OCI-LY3 (cell line): ENCODE measurements at regions not wholly inside any gene's neighbourhood (a gene's known extent, or its start where the extent isn't known, plus 50 kb on each side); places are given as distances from the start of the nearest gene placed in this dataset.

Source experiments
- H2AFZ ChIP-seq: fragments of 200-600, 300-600 bp; shearing (Covaris generic); 2 replicates; pipeline ENCODE4 v1.6.0; 2014; ENCODE audit warnings: antibody characterized with exemption, low read depth, low read length
- H3K27ac ChIP-seq: fragments of 200-600, 300-600 bp; sonication (generic); 2 replicates; pipeline ENCODE4 v1.5.1; 2014; ENCODE audit warnings: mild to moderate bottlenecking, low read length, moderate library complexity, mixed read lengths
- H3K27me3 ChIP-seq: fragments of 200-600, 300-600 bp; sonication (generic); 2 replicates; pipeline ENCODE4 v1.6.1; 2014; ENCODE audit warnings: low read depth, low read length, mixed read lengths
- H3K36me3 ChIP-seq: fragments of 200-600, 300-600 bp; sonication (generic); replicated peaks from 2 replicates; pipeline ENCODE3; 2014; ENCODE audit warnings: low read depth, low read length, mixed read lengths
- H3K4me1 ChIP-seq: fragments of 300-600, 200-600 bp; sonication (generic); 2 replicates; pipeline ENCODE4 v1.6.1; 2014; ENCODE audit warnings: low read length, mixed read lengths
- H3K4me2 ChIP-seq: fragments of 200-600, 300-600 bp; sonication (generic); 2 replicates; pipeline ENCODE4 v1.6.1; 2014; ENCODE audit warnings: low read length, mixed read lengths
- H3K4me3 ChIP-seq: fragments of 300-600, 200-600 bp; sonication (generic); 2 replicates; pipeline ENCODE4 v1.5.1; 2014; ENCODE audit warnings: antibody characterized with exemption, mild to moderate bottlenecking, low read length, moderate library complexity
- H3K79me2 ChIP-seq: fragments of 300-600, 200-600 bp; shearing (Covaris generic); 2 replicates; pipeline ENCODE4 v1.6.1; 2014; ENCODE audit warnings: mild to moderate bottlenecking, low read length, mixed read lengths
- H3K9ac ChIP-seq: fragments of 300-600, 200-600 bp; shearing (Covaris generic); 2 replicates; pipeline ENCODE4 v1.6.0; 2014; ENCODE audit warnings: mild to moderate bottlenecking, low read length, moderate library complexity
- H3K9me3 ChIP-seq: fragments of 200-600, 300-600 bp; shearing (Covaris generic); 2 replicates; pipeline ENCODE4 v1.6.1; 2014; ENCODE audit warnings: low read length, mixed read lengths; ENCODE audit not compliant: insufficient read depth
- H4K20me1 ChIP-seq: fragments of 200-600, 300-600 bp; sonication (generic); 2 replicates; pipeline ENCODE4 v1.6.1; 2016; ENCODE audit warnings: low read length, mixed read lengths; ENCODE audit not compliant: insufficient read depth
- EZH2phosphoT487 ChIP-seq: fragments of 200-600 bp; shearing (Covaris generic); IDR thresholded peaks from 2 replicates; pipeline ENCODE4 v1.6.1; 2018; ENCODE audit warnings: antibody characterized with exemption, mixed run types, low read depth
- TF ChIP-seq, protein P1 (sequence below): fragments of 200-600, 300-600 bp; sonication (generic); IDR thresholded peaks from 2 replicates; pipeline ENCODE4 v1.5.1; 2014; ENCODE audit warnings: antibody characterized with exemption, low read length, low read depth

- Histone ChIP-seq H4K20me1 (no peaks in the 10 kb centered on the region; the same call in 1 of the 2 replicates), H3K9ac (no peak overlapping the region), H3K36me3 (no peaks in the 10 kb centered on the region), H3K79me2 (no peaks in the 10 kb centered on the region), H2AFZ (no peak overlapping the region), H3K27me3 (0 out of 2 replicates have a peak, but pooled peaks cover 3% of the 10 kb centered on the region), H3K9me3 (no peaks in the 10 kb centered on the region), H3K27ac (no peak overlapping the region), H3K4me2 (no peak overlapping the region), H3K4me1 (no peaks in the 10 kb centered on the region), H3K4me3 (no peak overlapping the region)
- TF ChIP-seq, protein P1, sequence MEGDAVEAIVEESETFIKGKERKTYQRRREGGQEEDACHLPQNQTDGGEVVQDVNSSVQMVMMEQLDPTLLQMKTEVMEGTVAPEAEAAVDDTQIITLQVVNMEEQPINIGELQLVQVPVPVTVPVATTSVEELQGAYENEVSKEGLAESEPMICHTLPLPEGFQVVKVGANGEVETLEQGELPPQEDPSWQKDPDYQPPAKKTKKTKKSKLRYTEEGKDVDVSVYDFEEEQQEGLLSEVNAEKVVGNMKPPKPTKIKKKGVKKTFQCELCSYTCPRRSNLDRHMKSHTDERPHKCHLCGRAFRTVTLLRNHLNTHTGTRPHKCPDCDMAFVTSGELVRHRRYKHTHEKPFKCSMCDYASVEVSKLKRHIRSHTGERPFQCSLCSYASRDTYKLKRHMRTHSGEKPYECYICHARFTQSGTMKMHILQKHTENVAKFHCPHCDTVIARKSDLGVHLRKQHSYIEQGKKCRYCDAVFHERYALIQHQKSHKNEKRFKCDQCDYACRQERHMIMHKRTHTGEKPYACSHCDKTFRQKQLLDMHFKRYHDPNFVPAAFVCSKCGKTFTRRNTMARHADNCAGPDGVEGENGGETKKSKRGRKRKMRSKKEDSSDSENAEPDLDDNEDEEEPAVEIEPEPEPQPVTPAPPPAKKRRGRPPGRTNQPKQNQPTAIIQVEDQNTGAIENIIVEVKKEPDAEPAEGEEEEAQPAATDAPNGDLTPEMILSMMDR: no peak
- TF ChIP-seq EZH2phosphoT487: no peak
These were observed 239.0 kb downstream of the CTTN start for GRCh38 chr11:70637186-70637800.

DNA sequence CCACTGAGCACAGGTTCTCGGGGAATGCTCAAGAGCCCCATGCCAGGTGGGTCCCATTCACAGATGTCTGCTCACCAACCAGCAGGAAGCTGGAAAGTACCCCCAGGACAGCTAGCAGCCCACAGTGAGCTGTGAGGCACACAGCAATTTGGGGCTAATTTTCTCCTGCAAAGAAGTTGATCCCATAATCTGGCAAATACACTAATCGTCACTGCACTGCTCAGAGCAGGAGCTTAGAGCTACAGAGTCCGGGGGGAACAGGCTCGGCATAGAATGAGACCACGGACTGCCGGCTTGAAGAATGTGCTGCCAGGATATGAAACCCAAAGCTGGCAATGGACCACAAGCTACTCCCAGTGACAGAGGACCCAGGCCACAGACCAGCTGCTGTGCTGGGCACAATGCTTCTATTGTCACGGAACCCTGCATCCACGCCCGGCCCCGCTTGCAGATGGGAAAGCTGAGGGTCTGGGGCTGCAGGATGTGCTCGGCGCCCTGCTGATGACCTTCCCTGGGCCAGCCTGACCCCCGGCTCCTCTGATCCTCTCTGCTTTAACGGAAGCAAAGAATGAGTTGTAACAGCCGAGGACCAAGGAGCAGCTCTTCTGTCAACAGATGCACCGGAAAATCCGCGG, 239.7 kb downstream of the CTTN start:
- Histone ChIP-seq H4K20me1 (no peaks in the 10 kb centered on the region; the same call in 1 of the 2 replicates), H3K4me2 (no peak overlapping the region), H3K9ac (no peak overlapping the region), H2AFZ (no peak overlapping the region), H3K9me3 (no peaks in the 10 kb centered on the region), H3K36me3 (no peaks in the 10 kb centered on the region), H3K4me3 (no peak overlapping the region), H3K79me2 (no peaks in the 10 kb centered on the region), H3K27me3 (0 out of 2 replicates have a peak, but pooled peaks cover 6% of the 10 kb centered on the region), H3K27ac (no peak overlapping the region), H3K4me1 (no peaks in the 10 kb centered on the region)
- TF ChIP-seq EZH2phosphoT487: no peak
- TF ChIP-seq, protein P1: no peak

GRCh38 chr11:70640408-70640807, 242.1 kb downstream of the CTTN start:
- Histone ChIP-seq H3K4me1 (no peaks in the 10 kb centered on the region), H3K9ac (no peak overlapping the region), H3K79me2 (no peaks in the 10 kb centered on the region), H3K36me3 (no peaks in the 10 kb centered on the region), H3K4me3 (no peak overlapping the region), H3K27ac (no peak overlapping the region), H3K4me2 (no peak overlapping the region), H2AFZ (no peak overlapping the region), H4K20me1 (no peaks in the 10 kb centered on the region), H3K27me3 (peaks cover 6% of the 10 kb centered on the region; the same call in 1 of the 2 replicates), H3K9me3 (no peaks in the 10 kb centered on the region)
- TF ChIP-seq EZH2phosphoT487: no peak
- TF ChIP-seq, protein P1: no peak

GRCh38 chr11:70641369-70641768, 243.0 kb downstream of the CTTN start:
- Histone ChIP-seq H3K27me3 (peaks cover 12% of the 10 kb centered on the region; the same call in 1 of the 2 replicates), H3K79me2 (no peaks in the 10 kb centered on the region), H3K4me3 (no peak overlapping the region), H3K36me3 (no peaks in the 10 kb centered on the region), H3K4me1 (no peaks in the 10 kb centered on the region), H4K20me1 (no peaks in the 10 kb centered on the region), H3K4me2 (no peak overlapping the region), H3K9me3 (no peaks in the 10 kb centered on the region), H3K27ac (no peak overlapping the region), H3K9ac (no peak overlapping the region), H2AFZ (no peak overlapping the region)
- TF ChIP-seq, protein P1: no peak
- no peak for TF ChIP-seq EZH2phosphoT487
